IMR-90 (cell line): ENCODE measurements at regions not wholly inside any gene's neighbourhood (a gene's known extent, or its start where the extent isn't known, plus 50 kb on each side); places are given as distances from the start of the nearest gene placed in this dataset.

Experiments
- ATAC-seq: fragments of 200-7000 bp; cut with Tn5 transposase; 2 replicates; pipeline ENCODE4 v1.9.1; 2020; ENCODE audit warnings: low read depth, mild to moderate bottlenecking, moderate library complexity
- BruUV-seq: library from RNA; stranded (reverse); fragments of 400-500 nt; replicated peaks from 2 replicates; lab custom pipeline; 2021; lab: Mats Ljungman, UMichigan
- CTCF ChIA-PET: fragments of 300-600 bp; formaldehyde crosslinking; extraction: SDS; loops from one replicate; lab custom pipeline; 2021; ENCODE audit warnings: antibody characterized with exemption; lab: Yijun Ruan, JAX
- POLR2A ChIA-PET: fragments of 300-600 bp; sonication (Branson Sonifier 250); formaldehyde crosslinking; loops from one replicate; lab custom pipeline; 2022; ENCODE audit warnings: antibody characterized with exemption; ENCODE audit not compliant: unreplicated experiment; lab: Charles Lee
- DNase-seq: peaks from one replicate; pipeline ENCODE4 v3.0.0; 2013
- H2AFZ ChIP-seq: replicated peaks from 2 replicates; pipeline ENCODE3; 2013; ENCODE audit warnings: low read length, mild to moderate bottlenecking; ENCODE audit not compliant: poor library complexity
- H2AK5ac ChIP-seq: 2 replicates; pipeline ENCODE4 v1.6.1; 2013; ENCODE audit warnings: low read depth, low read length, inconsistent platforms
- H2AK9ac ChIP-seq: replicated peaks from 2 replicates; pipeline ENCODE3; 2013; ENCODE audit warnings: mild to moderate bottlenecking, low read depth, low read length, moderate library complexity; ENCODE audit not compliant: poor library complexity
- H2BK120ac ChIP-seq: 2 replicates; pipeline ENCODE4 v1.6.1; 2013; ENCODE audit warnings: low read depth, low read length, inconsistent platforms
- H2BK15ac ChIP-seq: 3 replicates; pipeline ENCODE4 v1.6.1; 2013; ENCODE audit warnings: low read depth, low read length, inconsistent platforms
- H2BK20ac ChIP-seq: 2 replicates; pipeline ENCODE4 v1.6.1; 2013; ENCODE audit warnings: low read depth, mild to moderate bottlenecking, inconsistent platforms, low read length, moderate library complexity
- H2BK5ac ChIP-seq: 2 replicates; pipeline ENCODE4 v1.6.1; 2013; ENCODE audit warnings: mild to moderate bottlenecking, low read depth, low read length, inconsistent platforms; ENCODE audit not compliant: poor library complexity, severe bottlenecking
- H3K14ac ChIP-seq: replicated peaks from 2 replicates; pipeline ENCODE4 v1.6.1; 2013; ENCODE audit warnings: low read depth, low read length, inconsistent platforms
- H3K18ac ChIP-seq: 2 replicates; pipeline ENCODE4 v1.6.1; 2013; ENCODE audit warnings: low read depth, low read length, control low read depth
- H3K23ac ChIP-seq: 2 replicates; pipeline ENCODE4 v1.6.1; 2013; ENCODE audit warnings: low read depth, low read length, inconsistent platforms
- H3K27ac ChIP-seq: 2 replicates; pipeline ENCODE4 v1.5.1; 2013; ENCODE audit warnings: mild to moderate bottlenecking, control low read depth, low read length; ENCODE audit not compliant: insufficient read depth
- H3K27me3 ChIP-seq: 2 replicates; pipeline ENCODE4 v1.6.1; 2013; ENCODE audit warnings: low read length; ENCODE audit not compliant: control insufficient read depth, insufficient read depth
- H3K36me3 ChIP-seq: 2 replicates; pipeline ENCODE4 v1.6.1; 2013; ENCODE audit warnings: low read length, mixed read lengths; ENCODE audit not compliant: control insufficient read depth, insufficient read depth
- H3K4ac ChIP-seq: 2 replicates; pipeline ENCODE4 v1.6.1; 2013; ENCODE audit warnings: low read depth, low read length, inconsistent platforms
- H3K4me1 ChIP-seq: 2 replicates; pipeline ENCODE4 v1.6.1; 2013; ENCODE audit warnings: low read length, mixed read lengths; ENCODE audit not compliant: control insufficient read depth, insufficient read depth
- H3K4me2 ChIP-seq: 2 replicates; pipeline ENCODE4 v1.6.1; 2013; ENCODE audit warnings: low read depth, mild to moderate bottlenecking, control low read depth, low read length, moderate library complexity
- H3K4me3 ChIP-seq: 2 replicates; pipeline ENCODE4 v1.5.1; 2013; ENCODE audit warnings: low read depth, mild to moderate bottlenecking, control low read depth, low read length, moderate library complexity; ENCODE audit not compliant: insufficient read depth
- H3K56ac ChIP-seq: 2 replicates; pipeline ENCODE4 v1.6.1; 2013; ENCODE audit warnings: low read length, inconsistent platforms; ENCODE audit not compliant: insufficient read depth; ENCODE audit errors: extremely low read depth
- H3K79me1 ChIP-seq, 2 experiments: 2 replicates each; pipeline ENCODE4 v1.6.1; 2013; ENCODE audit warnings: low read length in 2 of 2, inconsistent platforms in 1 of 2, low read depth in 1 of 2
- H3K9ac ChIP-seq: 2 replicates; pipeline ENCODE4 v1.6.1; 2013; ENCODE audit warnings: low read depth, low read length, control low read depth
- H3K9me1 ChIP-seq: 2 replicates; pipeline ENCODE4 v1.6.1; 2013; ENCODE audit warnings: low read length, inconsistent platforms; ENCODE audit not compliant: insufficient read depth
- H3K9me3 ChIP-seq: 2 replicates; pipeline ENCODE4 v1.6.1; 2013; ENCODE audit warnings: low read length; ENCODE audit not compliant: control insufficient read depth, insufficient read depth
- H4K20me1 ChIP-seq: 2 replicates; pipeline ENCODE4 v1.6.1; 2013; ENCODE audit warnings: low read length, inconsistent platforms; ENCODE audit not compliant: insufficient read depth
- H4K5ac ChIP-seq: 2 replicates; pipeline ENCODE4 v1.6.1; 2013; ENCODE audit warnings: mild to moderate bottlenecking, low read depth, low read length, control low read depth
- H4K8ac ChIP-seq, 2 experiments: 2 replicates each; pipeline ENCODE4 v1.6.1; 2013; ENCODE audit warnings: low read depth in 2 of 2, low read length in 2 of 2, control low read depth in 1 of 2, inconsistent platforms in 1 of 2
- H4K91ac ChIP-seq: 2 replicates; pipeline ENCODE4 v1.6.1; 2013; ENCODE audit warnings: low read depth, low read length, inconsistent platforms; ENCODE audit not compliant: insufficient read depth
- CEBPB ChIP-seq: IDR thresholded peaks from 2 replicates; pipeline ENCODE4 v1.6.1; 2012; ENCODE audit warnings: low read depth, low read length, improper control_type of control experiment
- CHD1 ChIP-seq: IDR thresholded peaks from 2 replicates; pipeline ENCODE4 v1.6.1; 2012; ENCODE audit warnings: low read depth, low read length, improper control_type of control experiment
- FOS ChIP-seq: fragments of 150-350 bp; IDR thresholded peaks from 2 replicates; pipeline ENCODE4 v1.6.1; 2016; ENCODE audit warnings: low read depth, low read length
- MAFK ChIP-seq: IDR thresholded peaks from 2 replicates; pipeline ENCODE4 v1.6.1; 2012; ENCODE audit warnings: low read depth, low read length, improper control_type of control experiment
- MXI1 ChIP-seq: IDR thresholded peaks from 2 replicates; pipeline ENCODE4 v1.6.1; 2012; ENCODE audit warnings: low read depth, mild to moderate bottlenecking, low read length, moderate library complexity, borderline replicate concordance
- RAD21 ChIP-seq: IDR thresholded peaks from 2 replicates; pipeline ENCODE4 v1.6.1; 2012; ENCODE audit warnings: low read length, improper control_type of control experiment
- RCOR1 ChIP-seq: IDR thresholded peaks from 2 replicates; pipeline ENCODE4 v1.6.1; 2012; ENCODE audit warnings: mild to moderate bottlenecking, low read length, improper control_type of control experiment; ENCODE audit not compliant: insufficient replicate concordance
- RFX5 ChIP-seq: IDR thresholded peaks from 2 replicates; pipeline ENCODE4 v1.8.0; 2012; ENCODE audit warnings: low read depth, mild to moderate bottlenecking, low read length, moderate library complexity
- WGBS, 2 experiments: methylation state at CpG; one replicate each; pipeline versions ENCODE4 v1.1.5 to v1.1.7; 2013; ENCODE audit warnings: missing lambda C conversion rate in 2 of 2; ENCODE audit not compliant: insufficient read length in 1 of 2; ENCODE audit errors: extremely low coverage in 2 of 2; 5-methylcytosine and 5-hydroxymethylcytosine counted together
- dilution Hi-C: fragments of 300-500 bp; cut with HindIII; formaldehyde crosslinking; loops from one replicate; pipeline ENCODE4 v1.14.3; 2018; ENCODE audit warnings: low sequenced_read_pairs; ENCODE audit not compliant: unreplicated experiment
- in situ Hi-C: fragments of 300-500 bp; cut with MboI; formaldehyde crosslinking; loops from 3 replicates; pipeline ENCODE4 v1.14.3; 2019; ENCODE audit warnings: low sequenced_read_pairs, inconsistent platforms, mixed read lengths
- intact Hi-C: fragments of 100-400 bp; cut with micrococcal nuclease; formaldehyde crosslinking; loops from 2 replicates; pipeline ENCODE4 v1.10.0; 2022

GRCh38 chr21:38668541-38668940, 137.2 kb upstream of the ETS2 start:
- H3K18ac ChIP-seq = no peak overlapping the region
- H2AFZ ChIP-seq = no peak overlapping the region
- no peak overlapping the region for H3K4ac ChIP-seq
- no peak overlapping the region for H2AK9ac ChIP-seq
- peaks cover 3% of the 10 kb centered on the region; the same call in 1 of the 2 replicates for H3K9me3 ChIP-seq
- H3K56ac ChIP-seq = no peak overlapping the region
- no peaks in the 10 kb centered on the region for H4K20me1 ChIP-seq
- H3K23ac ChIP-seq = no peak overlapping the region
- in situ Hi-C loops (no loop called here), intact Hi-C loops (loop anchor here (2.0 kb wide), 1 partner anchor 470 kb away; no protein-coding TSS in a partner anchor), dilution Hi-C loops (no loop called here)
- H3K9me1 ChIP-seq = no peaks in the 10 kb centered on the region
- H2BK120ac ChIP-seq = no peak overlapping the region
- H2BK20ac ChIP-seq = no peak overlapping the region
- no peak overlapping the region for H3K14ac ChIP-seq
- no peak overlapping the region for H2AK5ac ChIP-seq
- H3K27ac ChIP-seq = no peak overlapping the region
- no peaks in the 10 kb centered on the region for H3K4me1 ChIP-seq
- no peak overlapping the region for H3K4me2 ChIP-seq
- no peak overlapping the region for H3K9ac ChIP-seq
- H2BK5ac ChIP-seq = no peak overlapping the region
- POLR2A ChIA-PET = no interaction called here
- DNase-seq = no peak
- no peak overlapping the region for H2BK15ac ChIP-seq
- peaks cover 81% of the 10 kb centered on the region for H3K27me3 ChIP-seq
- no TSS peak for BruUV-seq
- no peak for ATAC-seq
- TF ChIP-seq FOS = no peak
- TF ChIP-seq RAD21 = no peak
- TF ChIP-seq CHD1 = no peak
- TF ChIP-seq RCOR1 = no peak
- TF ChIP-seq CEBPB = no peak
- TF ChIP-seq MXI1 = no peak
- TF ChIP-seq MAFK = no peak
- TF ChIP-seq RFX5 = no peak
- no peak overlapping the region for H4K8ac ChIP-seq
- CTCF ChIA-PET = interaction anchor here (1.5 kb wide), 1 partner anchor 43 kb away, joined by 3 read pairs; no protein-coding TSS in a partner anchor
- H3K79me1 ChIP-seq = no peaks in the 10 kb centered on the region
- no peaks in the 10 kb centered on the region for H3K36me3 ChIP-seq
- H4K5ac ChIP-seq = no peak overlapping the region
- WGBS, 2 experiments = 100% methylated on average over 1 of the region's 6 CpGs; no CpG with 5 or more reads in 1 of the 2 experiments
- H4K91ac ChIP-seq = no peak overlapping the region
- H3K4me3 ChIP-seq = no peak overlapping the region
